PC-9 (cell line): ENCODE measurements at regions not wholly inside any gene's neighbourhood (a gene's known extent, or its start where the extent isn't known, plus 50 kb on each side); places are given as distances from the start of the nearest gene placed in this dataset.

Source experiments
- BruUV-seq: library from RNA; stranded (reverse); fragments of 400-500 nt; replicated peaks from 2 replicates; lab custom pipeline; 2021; lab: Mats Ljungman, UMichigan
- CTCF ChIA-PET: fragments of 300-600 bp; sonication (Branson Sonifier 250); formaldehyde crosslinking; loops from one replicate; lab custom pipeline; 2022; ENCODE audit warnings: antibody characterized with exemption; lab: Charles Lee
- POLR2A ChIA-PET: fragments of 300-600 bp; sonication (Branson Sonifier 250); formaldehyde crosslinking; loops from one replicate; lab custom pipeline; 2022; ENCODE audit warnings: antibody characterized with exemption; ENCODE audit not compliant: unreplicated experiment; lab: Charles Lee
- DNase-seq, 2 experiments: peaks; one replicate each; pipeline versions ENCODE4 v3.0.0 to v3.0.0-alpha.2; 2015 to 2022; ENCODE audit warnings: mixed read lengths in 1 of 2
- H2AFZ ChIP-seq: fragments of 200-600 bp; sonication (generic); 2 replicates; pipeline ENCODE4 v1.8.1; 2017; ENCODE audit warnings: antibody characterized with exemption
- H3F3A ChIP-seq: fragments of 200-600 bp; sonication (generic); 2 replicates; pipeline ENCODE4 v1.8.1; 2017; ENCODE audit warnings: antibody characterized with exemption, mild to moderate bottlenecking, low read depth; ENCODE audit not compliant: insufficient read depth
- H3K27ac ChIP-seq: fragments of 200-600 bp; sonication (generic); 2 replicates; pipeline ENCODE4 v1.6.1; 2016; ENCODE audit warnings: mixed run types
- H3K27me3 ChIP-seq: fragments of 200-600 bp; sonication (generic); 2 replicates; pipeline ENCODE4 v1.6.1; 2016; ENCODE audit warnings: low read depth, mixed run types; ENCODE audit not compliant: insufficient read depth
- H3K36me3 ChIP-seq: fragments of 200-600 bp; sonication (generic); 2 replicates; pipeline ENCODE4 v1.6.1; 2016; ENCODE audit warnings: low read depth, mixed run types
- H3K4me1 ChIP-seq: fragments of 200-600 bp; sonication (generic); replicated peaks from 2 replicates; pipeline ENCODE4 v1.6.1; 2016; ENCODE audit warnings: mixed run types; ENCODE audit not compliant: insufficient read depth
- H3K4me2 ChIP-seq: fragments of 200-600 bp; sonication (generic); 2 replicates; pipeline ENCODE4 v1.6.1; 2017; ENCODE audit warnings: mixed run types
- H3K4me3 ChIP-seq: fragments of 200-600 bp; sonication (generic); 2 replicates; pipeline ENCODE4 v1.6.1; 2016; ENCODE audit warnings: mixed run types
- H3K79me2 ChIP-seq: fragments of 200-600 bp; sonication (generic); 2 replicates; pipeline ENCODE4 v1.6.1; 2017; ENCODE audit warnings: low read depth, mixed run types
- H3K9me2 ChIP-seq: fragments of 200-600 bp; sonication (generic); 2 replicates; pipeline ENCODE4 v1.8.1; 2017; ENCODE audit warnings: mild to moderate bottlenecking; ENCODE audit not compliant: insufficient read depth
- H3K9me3 ChIP-seq: fragments of 200-600 bp; sonication (generic); 2 replicates; pipeline ENCODE4 v1.8.1; 2016; ENCODE audit warnings: low read depth; ENCODE audit not compliant: insufficient read depth
- H4K20me1 ChIP-seq: fragments of 200-600 bp; sonication (generic); 2 replicates; pipeline ENCODE4 v1.8.1; 2017; ENCODE audit not compliant: insufficient read depth
- CTCF ChIP-seq: fragments of 200-600 bp; sonication (generic); conservative IDR thresholded peaks from 2 replicates; pipeline ENCODE4 v1.6.1; 2017; ENCODE audit warnings: mixed run types, antibody characterized with exemption, mild to moderate bottlenecking, moderate library complexity
- EZH2 ChIP-seq: fragments of 200-600 bp; sonication (generic); IDR thresholded peaks from 2 replicates; pipeline ENCODE4 v1.8.0; 2017; ENCODE audit warnings: antibody characterized with exemption, low read depth
- intact Hi-C: fragments of 100-400 bp; cut with micrococcal nuclease; formaldehyde crosslinking; loops from one replicate; pipeline ENCODE4 v1.10.0; 2022; ENCODE audit not compliant: unreplicated experiment

- no TSS peak for BruUV-seq
- intact Hi-C loops = no loop called here
- Histone ChIP-seq H3K79me2 (no peaks in the 10 kb centered on the region), H3K4me2 (no peak overlapping the region), H3K9me2 (no peaks in the 10 kb centered on the region), H3K4me1 (no peaks in the 10 kb centered on the region), H4K20me1 (no peaks in the 10 kb centered on the region), H3K27ac (no peak overlapping the region), H3K36me3 (no peaks in the 10 kb centered on the region), H3K4me3 (no peak overlapping the region), H2AFZ (no peak overlapping the region), H3K27me3 (no peaks in the 10 kb centered on the region), H3K9me3 (no peaks in the 10 kb centered on the region), H3F3A (no peaks in the 10 kb centered on the region)
- POLR2A ChIA-PET = no interaction called here
- DNase-seq = no peak
- TF ChIP-seq EZH2 = no peak
- TF ChIP-seq CTCF = no peak
- CTCF ChIA-PET = interaction anchor here (0.7 kb wide), 1 partner anchor 315 kb away, joined by 3 read pairs; no protein-coding TSS in a partner anchor
Observed at GRCh38 chr16:72604375-72604774, 432.4 kb upstream of the PMFBP1 start.

- BruUV-seq = no TSS peak
- no peaks in the 10 kb centered on the region for H3K4me1 ChIP-seq
- H3K4me3 ChIP-seq = no peak overlapping the region
- CTCF ChIA-PET = no interaction called here
- no peak overlapping the region for H2AFZ ChIP-seq
- no peak for DNase-seq
- H3K36me3 ChIP-seq = no peaks in the 10 kb centered on the region
- no peaks in the 10 kb centered on the region for H3K9me3 ChIP-seq
- no peaks in the 10 kb centered on the region for H3K27me3 ChIP-seq
- POLR2A ChIA-PET = no interaction called here
- H4K20me1 ChIP-seq = no peaks in the 10 kb centered on the region
- H3K27ac ChIP-seq = no peak overlapping the region
- H3K79me2 ChIP-seq = no peaks in the 10 kb centered on the region
- intact Hi-C loops = no loop called here
- TF ChIP-seq EZH2 (no peak), CTCF (no peak)
- no peaks in the 10 kb centered on the region for H3F3A ChIP-seq
- H3K4me2 ChIP-seq = no peak overlapping the region
- H3K9me2 ChIP-seq = no peaks in the 10 kb centered on the region
Observed at GRCh38 chr16:72602499-72602898, 430.5 kb upstream of the PMFBP1 start.

- no TSS peak for BruUV-seq
- intact Hi-C loops = no loop called here
- no peaks in the 10 kb centered on the region for H4K20me1 ChIP-seq
- H3K4me1 ChIP-seq = no peaks in the 10 kb centered on the region
- no peaks in the 10 kb centered on the region for H3K79me2 ChIP-seq
- H3F3A ChIP-seq = no peaks in the 10 kb centered on the region
- no peaks in the 10 kb centered on the region for H3K36me3 ChIP-seq
- DNase-seq = no peak
- no peak for TF ChIP-seq EZH2
- no peak for TF ChIP-seq CTCF
- no peak overlapping the region for H2AFZ ChIP-seq
- H3K9me2 ChIP-seq = no peaks in the 10 kb centered on the region
- H3K27ac ChIP-seq = no peak overlapping the region
- no peak overlapping the region for H3K4me2 ChIP-seq
- no peaks in the 10 kb centered on the region for H3K9me3 ChIP-seq
- H3K4me3 ChIP-seq = no peak overlapping the region
- CTCF ChIA-PET = no interaction called here
- H3K27me3 ChIP-seq = no peaks in the 10 kb centered on the region
- POLR2A ChIA-PET = no interaction called here
Observed at GRCh38 chr16:72598696-72599095, 426.7 kb upstream of the PMFBP1 start.
